Ovary (tissue), 7 donors: ENCODE measurements at regions not wholly inside any gene's neighbourhood (a gene's known extent, or its start where the extent isn't known, plus 50 kb on each side); places are given as distances from the start of the nearest gene placed in this dataset.

ENCODE experiments used
- DNase-seq, 5 donors: peaks; one replicate each; pipeline ENCODE4 v3.0.0-alpha.2; 2019 to 2020
- H3K27ac ChIP-seq, 2 donors: fragments of 200-600 bp; one replicate each; pipeline versions ENCODE4 v1.5.1 to v1.8.0; 2019 to 2022
- H3K27me3 ChIP-seq: fragments of 200-600 bp; one replicate; pipeline ENCODE4 v1.8.0; 2022
- H3K36me3 ChIP-seq: fragments of 200-600 bp; sonication (generic); one replicate; pipeline ENCODE4 v1.5.1; 2019
- H3K4me1 ChIP-seq: one replicate; pipeline ENCODE4 v1.8.1; 2013; ENCODE audit warnings: mild to moderate bottlenecking, moderate library complexity; ENCODE audit not compliant: insufficient read depth
- H3K4me3 ChIP-seq: fragments of 200-600 bp; sonication (generic); one replicate; pipeline ENCODE4 v1.5.1; 2017
- H3K9me3 ChIP-seq, 2 donors: fragments of 200-600 bp in 1 of 2; sonication (generic) in 1 of 2; one replicate each; pipeline versions ENCODE4 v1.5.1 to v1.8.1; 2013 to 2019; ENCODE audit warnings: mild to moderate bottlenecking in 1 of 2, moderate library complexity in 1 of 2
- EP300 ChIP-seq: sonication (generic); formaldehyde crosslinking; IDR thresholded peaks from one replicate; pipeline ENCODE4 v1.6.1; 2017; ENCODE audit warnings: antibody characterized with exemption
- POLR2A ChIP-seq: fragments of 450-650 bp; IDR thresholded peaks from one replicate; pipeline ENCODE4 v1.6.1; 2017; ENCODE audit warnings: antibody characterized with exemption, mild to moderate bottlenecking, moderate library complexity
- WGBS, 3 donors: extraction: QIAGEN DNeasy Blood & Tissue Kit in 1 of 3; methylation state at CpG; one replicate each; pipeline versions ENCODE4 v1.1.5 to v1.1.7; 2013 to 2017; 5-methylcytosine and 5-hydroxymethylcytosine counted together
- intact Hi-C, 4 donors: fragments of 100-400 bp; cut with DNase I; formaldehyde crosslinking; loops; one replicate each; pipeline versions ENCODE4 v1.11.0 to v1.15.1; 2022 to 2023
- TF ChIP-seq, protein P1 (sequence below), 3 donors: fragments of 450-650 bp in 2 of 3; fragments of 200-600 bp in 1 of 3; IDR thresholded peaks; one replicate each; pipeline versions ENCODE4 v1.5.1 to v1.8.0; 2016 to 2022; ENCODE audit warnings: antibody characterized with exemption in 3 of 3, mild to moderate bottlenecking in 1 of 3
- donor health status: DM: no; HTN: no; CAD: no; lungs with moderate emphysema.
- donor health status: DM: no; HTN: no; CAD: no.
- donor health status: Bipolar disorder and iron deficiency.
- donor health status: DM: no; HTN: no; CAD: no.
- donor health status: DM: yes; HTN: yes; CAD: no.

DNA sequence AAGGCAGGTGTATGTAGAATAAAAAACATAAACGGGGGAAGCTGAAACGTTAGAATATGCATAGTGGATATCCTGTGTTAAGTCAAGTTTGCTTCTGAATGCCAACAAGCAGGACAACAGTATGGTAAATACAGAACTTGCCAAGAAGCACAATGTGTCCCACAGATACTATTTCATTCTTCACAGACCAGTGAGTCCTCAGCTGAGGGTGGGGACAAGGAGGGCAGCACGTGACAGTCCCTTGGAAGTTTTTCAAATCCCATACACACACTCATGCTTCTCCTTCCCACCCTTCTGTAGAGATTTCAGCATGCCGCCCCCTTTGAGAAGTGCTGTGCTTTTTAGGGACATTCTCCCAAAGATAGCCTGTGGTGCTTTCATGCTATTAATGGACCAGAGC lies 268.5 kb upstream of the ECI2 start:
- Histone ChIP-seq H3K4me3 (no peak overlapping the region), H3K27ac (no peak overlapping the region), H3K4me1 (peaks cover 4% of the 10 kb centered on the region), H3K27me3 (no peaks in the 10 kb centered on the region), H3K36me3 (no peaks in the 10 kb centered on the region), H3K9me3 (no peaks in the 10 kb centered on the region)
- intact Hi-C loops = no loop called here
- DNase-seq = no peak
- TF ChIP-seq, protein P1, sequence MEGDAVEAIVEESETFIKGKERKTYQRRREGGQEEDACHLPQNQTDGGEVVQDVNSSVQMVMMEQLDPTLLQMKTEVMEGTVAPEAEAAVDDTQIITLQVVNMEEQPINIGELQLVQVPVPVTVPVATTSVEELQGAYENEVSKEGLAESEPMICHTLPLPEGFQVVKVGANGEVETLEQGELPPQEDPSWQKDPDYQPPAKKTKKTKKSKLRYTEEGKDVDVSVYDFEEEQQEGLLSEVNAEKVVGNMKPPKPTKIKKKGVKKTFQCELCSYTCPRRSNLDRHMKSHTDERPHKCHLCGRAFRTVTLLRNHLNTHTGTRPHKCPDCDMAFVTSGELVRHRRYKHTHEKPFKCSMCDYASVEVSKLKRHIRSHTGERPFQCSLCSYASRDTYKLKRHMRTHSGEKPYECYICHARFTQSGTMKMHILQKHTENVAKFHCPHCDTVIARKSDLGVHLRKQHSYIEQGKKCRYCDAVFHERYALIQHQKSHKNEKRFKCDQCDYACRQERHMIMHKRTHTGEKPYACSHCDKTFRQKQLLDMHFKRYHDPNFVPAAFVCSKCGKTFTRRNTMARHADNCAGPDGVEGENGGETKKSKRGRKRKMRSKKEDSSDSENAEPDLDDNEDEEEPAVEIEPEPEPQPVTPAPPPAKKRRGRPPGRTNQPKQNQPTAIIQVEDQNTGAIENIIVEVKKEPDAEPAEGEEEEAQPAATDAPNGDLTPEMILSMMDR (IDR thresholded peaks at IDR 0.05) = no peak
- TF ChIP-seq POLR2A (no peak), EP300 (no peak)
- WGBS, 3 donors = 41 to 51% (median 44%) methylated on average over 4 of the region's 4 CpGs

DNA sequence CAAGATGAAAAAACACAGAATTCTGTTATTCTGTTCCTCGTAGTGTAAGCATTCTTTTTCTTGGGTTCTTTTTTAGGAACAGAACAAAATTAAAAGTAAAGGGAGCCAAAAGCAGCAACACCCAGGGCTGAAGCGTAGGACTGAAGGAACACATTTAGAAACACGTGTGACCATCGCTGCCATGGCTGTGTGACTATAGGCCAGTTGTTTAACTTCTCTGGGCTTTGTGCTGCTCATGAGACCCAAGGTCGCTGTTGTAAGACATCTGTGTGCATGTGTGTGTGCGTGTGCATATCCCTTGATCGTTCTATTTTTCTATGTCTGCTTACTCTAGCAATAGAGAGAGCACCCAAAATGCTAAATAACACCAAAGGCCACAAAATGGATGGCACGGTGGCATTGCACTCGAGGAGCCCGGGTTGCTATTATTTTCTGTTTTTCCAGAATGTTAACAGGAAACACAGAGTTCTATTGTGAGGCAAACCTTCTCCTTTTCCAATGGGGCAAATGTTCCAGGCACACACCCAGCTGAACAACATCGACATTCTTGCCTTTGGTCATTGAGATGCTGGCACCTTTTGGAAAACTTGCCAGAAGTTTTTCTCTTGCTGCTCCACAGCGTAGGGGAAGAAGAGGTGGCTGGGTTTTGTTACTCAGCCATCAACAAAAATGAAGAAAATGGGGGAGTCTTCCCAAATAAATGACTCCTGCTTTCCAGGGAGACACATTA lies 267.8 kb upstream of the ECI2 start:
- H3K36me3 ChIP-seq = no peaks in the 10 kb centered on the region
- H3K27ac ChIP-seq = no peak overlapping the region
- H3K4me1 ChIP-seq = peaks cover 4% of the 10 kb centered on the region
- no peaks in the 10 kb centered on the region for H3K27me3 ChIP-seq
- TF ChIP-seq EP300 (no peak), POLR2A (no peak)
- TF ChIP-seq, protein P1 (IDR thresholded peaks at IDR 0.05) = no peak
- H3K4me3 ChIP-seq = no peak overlapping the region
- intact Hi-C loops = no loop called here
- no peak for DNase-seq
- no peaks in the 10 kb centered on the region for H3K9me3 ChIP-seq
- 67 to 72% (median 69%) methylated on average over 12 of the region's 12 CpGs for WGBS, 3 donors

DNA sequence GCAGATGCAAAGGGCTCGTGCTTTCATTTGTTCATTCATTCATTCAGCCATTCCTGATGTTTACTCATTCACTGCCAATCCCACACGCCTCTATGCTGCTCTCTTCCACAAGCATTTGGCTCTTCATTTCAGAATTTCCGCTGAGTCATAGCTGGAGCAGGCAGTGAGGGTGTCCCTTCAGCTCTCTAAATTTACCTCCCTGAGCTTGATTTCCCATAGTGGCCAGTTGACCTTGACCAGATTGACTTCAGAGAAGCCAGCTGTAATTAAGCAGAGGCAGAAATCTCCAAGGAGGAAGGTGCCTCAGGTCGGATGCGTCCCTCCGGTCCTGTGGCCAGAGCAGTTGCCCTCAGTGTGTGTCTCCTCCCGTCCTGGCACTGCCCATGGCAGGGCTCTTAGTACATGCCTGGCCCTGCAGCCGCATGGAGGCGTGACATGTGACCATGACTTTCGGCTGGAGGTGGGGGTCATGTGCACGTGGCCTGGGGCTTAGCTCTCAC lies 267.2 kb upstream of the ECI2 start:
- Histone ChIP-seq H3K36me3 (no peaks in the 10 kb centered on the region), H3K9me3 (no peaks in the 10 kb centered on the region), H3K4me3 (no peak overlapping the region), H3K4me1 (peaks cover 4% of the 10 kb centered on the region), H3K27me3 (no peaks in the 10 kb centered on the region), H3K27ac (no peak overlapping the region)
- TF ChIP-seq EP300 (no peak), POLR2A (no peak)
- peak in 1 of 5 donors; percentile 14 for DNase-seq
- intact Hi-C loops = no loop called here
- 16 to 29% (median 20%) methylated on average over 11 of the region's 11 CpGs for WGBS, 3 donors

DNA sequence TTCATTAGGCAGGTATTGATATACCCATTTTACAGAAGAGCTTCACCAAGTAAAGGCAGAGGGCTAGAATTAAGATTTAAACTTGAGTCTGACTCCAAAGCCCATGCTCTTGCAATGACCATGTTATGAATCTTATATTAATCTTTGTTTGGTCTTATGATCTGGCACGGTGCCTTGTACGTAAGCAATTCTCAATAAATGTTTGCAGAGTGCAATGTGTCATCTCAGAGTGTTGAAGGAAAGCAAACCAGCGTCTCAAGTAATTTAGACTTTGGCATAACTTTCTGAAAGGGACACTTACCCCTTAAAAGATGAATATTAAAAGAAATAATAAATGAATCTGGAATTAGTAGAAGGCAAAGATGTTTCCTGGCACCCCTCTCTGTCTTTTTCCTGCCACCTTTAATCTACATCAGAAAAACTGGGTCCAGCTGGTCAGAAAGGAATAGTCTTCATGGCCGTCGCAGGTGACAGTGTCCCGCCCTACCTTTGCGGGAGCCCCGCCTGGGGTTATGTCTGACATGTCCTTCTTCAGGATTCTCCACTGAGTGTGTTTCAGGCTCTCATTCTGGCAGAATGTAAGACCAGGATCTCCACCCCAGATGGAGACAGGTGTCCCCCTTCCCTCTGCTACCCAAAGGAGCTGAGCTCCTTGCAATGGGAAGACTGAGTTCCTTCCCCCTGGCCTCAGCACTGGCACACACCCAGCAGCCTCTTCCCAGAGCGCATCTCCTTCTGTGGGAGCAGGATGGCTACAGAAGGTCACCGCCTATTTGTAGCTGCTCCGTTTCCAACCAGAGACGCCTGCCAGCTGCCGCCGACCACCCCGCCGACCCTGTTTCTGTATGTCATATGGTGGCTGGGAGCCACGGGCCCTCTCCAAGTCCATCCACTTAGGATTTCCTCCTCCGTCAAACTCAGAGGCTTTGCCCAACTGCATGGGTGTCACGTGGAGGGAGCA lies 266.3 kb upstream of the ECI2 start:
- 36 to 47% (median 47%) methylated on average over 19 of the region's 19 CpGs for WGBS, 3 donors
- DNase-seq = peak in 3 of 5 donors; percentile 21 to 61 (median 31)
- no peak overlapping the region for H3K27ac ChIP-seq
- H3K4me3 ChIP-seq = no peak overlapping the region
- H3K9me3 ChIP-seq = no peaks in the 10 kb centered on the region
- intact Hi-C loops = no loop called here
- no peaks in the 10 kb centered on the region for H3K27me3 ChIP-seq
- H3K36me3 ChIP-seq = no peaks in the 10 kb centered on the region
- TF ChIP-seq POLR2A = no peak
- TF ChIP-seq, protein P1 (IDR thresholded peaks at IDR 0.05) = no peak
- no peak for TF ChIP-seq EP300
- H3K4me1 ChIP-seq = peaks cover 4% of the 10 kb centered on the region
